HG02759 (cell line): ENCODE measurements at regions not wholly inside any gene's neighbourhood (a gene's known extent, or its start where the extent isn't known, plus 50 kb on each side); places are given as distances from the start of the nearest gene placed in this dataset.
A peak's percentile ranks its signal among the peaks of the same experiment; 100 is the strongest.
"Not testable (repeated sequence)": the region's sequence is repeated elsewhere in the genome, so short reads cannot be mapped to it uniquely, and the experiment has no call there.

Source experiments
- ATAC-seq: cut with Tn5 transposase; IDR thresholded peaks from one replicate; pipeline ENCODE4 v1.9.1; 2021; ENCODE audit warnings: mild to moderate bottlenecking, moderate library complexity; ENCODE audit not compliant: unreplicated experiment

- no peak for ATAC-seq
Observed at GRCh38 chr9:1535599-1535998, 479.5 kb upstream of the SMARCA2 start.

GRCh38 chr9:1536522-1537170 lies 478.5 kb upstream of the SMARCA2 start:
- no peak for ATAC-seq

- no peak for ATAC-seq
Observed at GRCh38 chr9:1538301-1538700, 476.8 kb upstream of the SMARCA2 start.

- no peak for ATAC-seq
Observed at GRCh38 chr9:1539216-1539615, 475.9 kb upstream of the SMARCA2 start.

- ATAC-seq = no peak
Observed at GRCh38 chr9:1550636-1551035, 464.5 kb upstream of the SMARCA2 start.

- ATAC-seq = peak; percentile 57
Observed at GRCh38 chr9:1554081-1555035, 460.8 kb upstream of the SMARCA2 start.

- not testable (repeated sequence) for ATAC-seq
Observed at GRCh38 chr9:1558666-1559065, 456.5 kb upstream of the SMARCA2 start.

- no peak for ATAC-seq
Observed at GRCh38 chr9:1575939-1576338, 439.2 kb upstream of the SMARCA2 start.

GRCh38 chr9:1580215-1580614 lies 434.9 kb upstream of the SMARCA2 start:
- ATAC-seq = peak; percentile 83

GRCh38 chr9:1581926-1582325 lies 433.2 kb upstream of the SMARCA2 start:
- ATAC-seq = no peak

- ATAC-seq = no peak
Observed at GRCh38 chr9:1591310-1591709, 423.8 kb upstream of the SMARCA2 start.

- no peak for ATAC-seq
Observed at GRCh38 chr9:1598270-1598669, 416.9 kb upstream of the SMARCA2 start.

GRCh38 chr9:1599961-1600360 lies 415.2 kb upstream of the SMARCA2 start:
- no peak for ATAC-seq

- peak; percentile 90 for ATAC-seq
Observed at GRCh38 chr9:1604942-1605560, 410.1 kb upstream of the SMARCA2 start.

GRCh38 chr9:1606253-1606652 lies 408.9 kb upstream of the SMARCA2 start:
- no peak for ATAC-seq

GRCh38 chr9:1612886-1613285 lies 402.3 kb upstream of the SMARCA2 start:
- ATAC-seq = no peak

GRCh38 chr9:1617419-1617818 lies 397.7 kb upstream of the SMARCA2 start:
- ATAC-seq = no peak

GRCh38 chr9:1619915-1620710 lies 395.0 kb upstream of the SMARCA2 start:
- no peak for ATAC-seq

- ATAC-seq = no peak
Observed at GRCh38 chr9:1637401-1637800, 377.7 kb upstream of the SMARCA2 start.

GRCh38 chr9:1639166-1639565 lies 376.0 kb upstream of the SMARCA2 start:
- no peak for ATAC-seq

- ATAC-seq = no peak
Observed at GRCh38 chr9:1647776-1648175, 367.4 kb upstream of the SMARCA2 start.
